ENCODE measurements at regions not wholly inside any gene's neighbourhood (a gene's known extent, or its start where the extent isn't known, plus 50 kb on each side); places are given as distances from the start of the nearest gene placed in this dataset.

DNA sequence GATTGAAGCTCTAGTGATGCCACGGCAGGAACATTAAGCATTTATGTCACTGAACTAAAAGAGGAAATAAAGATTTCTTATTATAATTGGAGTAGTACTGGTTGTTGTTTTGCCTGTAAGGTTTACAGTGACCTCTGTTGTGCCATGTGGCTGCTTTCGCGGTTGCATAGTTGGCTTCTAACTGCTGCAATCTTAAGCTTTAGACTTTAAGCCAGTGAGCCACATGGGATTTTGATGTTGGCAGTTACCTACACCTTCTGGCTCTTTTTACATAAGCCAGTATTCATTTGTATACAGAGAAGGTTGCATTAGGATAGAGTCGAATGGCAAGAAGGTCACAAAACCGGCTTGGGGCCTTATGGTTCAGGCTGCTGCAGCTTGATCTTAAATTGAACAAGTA, 1311.6 kb downstream of the RAPGEF2 start:
- CTCF ChIA-PET = no interaction called here

DNA sequence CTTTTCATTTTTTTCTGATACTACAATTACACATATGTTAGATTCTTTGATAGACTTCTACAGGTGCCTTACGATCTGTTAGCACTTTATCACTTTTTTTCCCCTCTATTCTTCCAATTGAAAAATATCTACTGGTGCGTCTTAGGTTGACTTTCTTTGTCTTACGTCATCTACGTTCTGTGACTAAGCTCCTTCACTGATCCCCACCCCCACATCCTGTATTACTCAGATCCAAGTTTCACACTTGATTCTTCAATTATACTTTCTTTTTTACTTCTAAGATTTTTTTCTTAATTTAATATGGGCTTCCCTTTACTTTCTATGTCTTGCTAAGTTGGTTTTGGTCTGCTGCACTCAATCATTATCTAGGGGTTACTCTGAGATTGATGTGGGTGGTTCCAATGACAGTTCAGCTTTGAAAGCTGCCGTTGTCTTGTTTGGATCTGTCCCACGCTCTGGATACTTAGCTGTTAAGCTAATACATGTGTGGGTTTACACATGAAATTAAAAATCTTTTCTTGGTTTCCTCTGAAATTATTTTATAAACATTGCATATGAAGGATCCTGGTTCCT, 1321.1 kb downstream of the RAPGEF2 start:
- POLR2A ChIA-PET = no interaction called here
- no TSS peak for BruUV-seq (replicated peaks)
- no peaks in the 10 kb centered on the region for H3K9me3 Mint-ChIP-seq (ENCODE audit: unreplicated experiment)
- no peak overlapping the region for H3K4me3 Mint-ChIP-seq (ENCODE audit: unreplicated experiment)
- TF ChIP-seq, protein P1, sequence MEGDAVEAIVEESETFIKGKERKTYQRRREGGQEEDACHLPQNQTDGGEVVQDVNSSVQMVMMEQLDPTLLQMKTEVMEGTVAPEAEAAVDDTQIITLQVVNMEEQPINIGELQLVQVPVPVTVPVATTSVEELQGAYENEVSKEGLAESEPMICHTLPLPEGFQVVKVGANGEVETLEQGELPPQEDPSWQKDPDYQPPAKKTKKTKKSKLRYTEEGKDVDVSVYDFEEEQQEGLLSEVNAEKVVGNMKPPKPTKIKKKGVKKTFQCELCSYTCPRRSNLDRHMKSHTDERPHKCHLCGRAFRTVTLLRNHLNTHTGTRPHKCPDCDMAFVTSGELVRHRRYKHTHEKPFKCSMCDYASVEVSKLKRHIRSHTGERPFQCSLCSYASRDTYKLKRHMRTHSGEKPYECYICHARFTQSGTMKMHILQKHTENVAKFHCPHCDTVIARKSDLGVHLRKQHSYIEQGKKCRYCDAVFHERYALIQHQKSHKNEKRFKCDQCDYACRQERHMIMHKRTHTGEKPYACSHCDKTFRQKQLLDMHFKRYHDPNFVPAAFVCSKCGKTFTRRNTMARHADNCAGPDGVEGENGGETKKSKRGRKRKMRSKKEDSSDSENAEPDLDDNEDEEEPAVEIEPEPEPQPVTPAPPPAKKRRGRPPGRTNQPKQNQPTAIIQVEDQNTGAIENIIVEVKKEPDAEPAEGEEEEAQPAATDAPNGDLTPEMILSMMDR (IDR thresholded peaks at IDR 0.05; ENCODE audit: insufficient read depth in 1 of 2, low read depth in 1 of 2, low read length in 1 of 2, severe bottlenecking in 1 of 2, unreplicated experiment in 1 of 2) = no peak
- no peak for DNase-seq
- H3K9me3 ChIP-seq = no peaks in the 10 kb centered on the region
- H3K4me1 ChIP-seq = no peaks in the 10 kb centered on the region
- intact Hi-C loops (cut with micrococcal nuclease; ENCODE audit: unreplicated experiment) = no loop called here
- no peaks in the 10 kb centered on the region for H3K36me3 Mint-ChIP-seq (ENCODE audit: insufficient read depth, unreplicated experiment)
- no peak overlapping the region for H3K27ac Mint-ChIP-seq (ENCODE audit: unreplicated experiment)
- H3K36me3 ChIP-seq (ENCODE audit: control insufficient read depth, insufficient read depth, low read length) = no peaks in the 10 kb centered on the region
- H3K4me3 ChIP-seq (ENCODE audit: low read depth, low read length) = no peak overlapping the region
- H3K4me1 Mint-ChIP-seq (ENCODE audit: low read depth, unreplicated experiment) = no peaks in the 10 kb centered on the region
- H3K27me3 Mint-ChIP-seq (ENCODE audit: insufficient read depth, unreplicated experiment) = no peaks in the 10 kb centered on the region
- H3K27me3 ChIP-seq (replicated peaks; ENCODE audit: control insufficient read depth, insufficient read depth, low read length) = no peaks in the 10 kb centered on the region
- CTCF ChIA-PET = no interaction called here

More for the DNA sequence above, 1311.6 kb downstream of the RAPGEF2 start:
- no peak overlapping the region for H3K27ac Mint-ChIP-seq (ENCODE audit: unreplicated experiment)
- no TSS peak for BruUV-seq (replicated peaks)
- no peaks in the 10 kb centered on the region for H3K27me3 Mint-ChIP-seq (ENCODE audit: insufficient read depth, unreplicated experiment)
- H3K36me3 Mint-ChIP-seq (ENCODE audit: insufficient read depth, unreplicated experiment) = no peaks in the 10 kb centered on the region
- no peaks in the 10 kb centered on the region for H3K9me3 ChIP-seq
- no peaks in the 10 kb centered on the region for H3K4me1 Mint-ChIP-seq (ENCODE audit: low read depth, unreplicated experiment)
- no peaks in the 10 kb centered on the region for H3K4me1 ChIP-seq
- intact Hi-C loops (cut with micrococcal nuclease; ENCODE audit: unreplicated experiment) = no loop called here
- H3K9me3 Mint-ChIP-seq (ENCODE audit: unreplicated experiment) = no peaks in the 10 kb centered on the region
- H3K4me3 Mint-ChIP-seq (ENCODE audit: unreplicated experiment) = no peak overlapping the region
- H3K36me3 ChIP-seq (ENCODE audit: control insufficient read depth, insufficient read depth, low read length) = no peaks in the 10 kb centered on the region
- H3K27me3 ChIP-seq (replicated peaks; ENCODE audit: control insufficient read depth, insufficient read depth, low read length) = no peaks in the 10 kb centered on the region
- no peak for DNase-seq
- POLR2A ChIA-PET = no interaction called here
- TF ChIP-seq, protein P1 (IDR thresholded peaks at IDR 0.05; ENCODE audit: insufficient read depth in 1 of 2, low read depth in 1 of 2, low read length in 1 of 2, severe bottlenecking in 1 of 2, unreplicated experiment in 1 of 2) = no peak
- no peak overlapping the region for H3K4me3 ChIP-seq (ENCODE audit: low read depth, low read length)

DNA sequence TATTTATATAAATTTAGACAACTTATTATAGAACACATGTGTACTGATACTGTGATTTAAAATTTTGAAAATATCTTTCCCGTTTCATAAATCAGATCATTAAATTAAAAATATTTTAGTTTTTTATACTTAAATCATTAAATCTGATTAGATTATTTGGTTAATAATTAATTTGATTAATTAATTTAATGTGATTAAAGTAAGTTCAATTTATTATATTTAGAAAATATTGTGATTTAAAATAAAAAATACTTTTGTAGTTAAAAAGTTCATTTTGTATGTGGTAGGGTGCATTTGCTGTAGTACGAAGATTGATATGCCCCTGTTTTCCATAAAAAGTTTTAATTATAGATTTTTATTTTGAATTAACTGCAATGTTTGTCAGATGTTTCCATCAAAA, 1323.4 kb downstream of the RAPGEF2 start:
- TF ChIP-seq, protein P1 (IDR thresholded peaks at IDR 0.05; ENCODE audit: insufficient read depth in 1 of 2, low read depth in 1 of 2, low read length in 1 of 2, severe bottlenecking in 1 of 2, unreplicated experiment in 1 of 2) = no peak
- no peaks in the 10 kb centered on the region for H3K36me3 Mint-ChIP-seq (ENCODE audit: insufficient read depth, unreplicated experiment)
- peaks cover 3% of the 10 kb centered on the region for H3K27me3 Mint-ChIP-seq (ENCODE audit: insufficient read depth, unreplicated experiment)
- no peaks in the 10 kb centered on the region for H3K4me1 ChIP-seq
- no peaks in the 10 kb centered on the region for H3K4me1 Mint-ChIP-seq (ENCODE audit: low read depth, unreplicated experiment)
- CTCF ChIA-PET = no interaction called here
- no peaks in the 10 kb centered on the region for H3K9me3 Mint-ChIP-seq (ENCODE audit: unreplicated experiment)
- no peaks in the 10 kb centered on the region for H3K27me3 ChIP-seq (replicated peaks; ENCODE audit: control insufficient read depth, insufficient read depth, low read length)
- DNase-seq = no peak
- H3K36me3 ChIP-seq (ENCODE audit: control insufficient read depth, insufficient read depth, low read length) = no peaks in the 10 kb centered on the region
- H3K9me3 ChIP-seq = no peaks in the 10 kb centered on the region
- H3K4me3 Mint-ChIP-seq (ENCODE audit: unreplicated experiment) = no peak overlapping the region
- no peak overlapping the region for H3K27ac Mint-ChIP-seq (ENCODE audit: unreplicated experiment)
- BruUV-seq (replicated peaks) = no TSS peak
- no peak overlapping the region for H3K4me3 ChIP-seq (ENCODE audit: low read depth, low read length)
- intact Hi-C loops (cut with micrococcal nuclease; ENCODE audit: unreplicated experiment) = no loop called here
- POLR2A ChIA-PET = no interaction called here

Data from Caco-2 (cell line).